DND-41 (cell line): ENCODE measurements at regions not wholly inside any gene's neighbourhood (a gene's known extent, or its start where the extent isn't known, plus 50 kb on each side); places are given as distances from the start of the nearest gene placed in this dataset.

Source experiments
- EZH2 ChIP-seq: IDR thresholded peaks from 3 replicates; pipeline ENCODE4 v1.6.1; 2012; ENCODE audit warnings: borderline replicate concordance, low read depth, mild to moderate bottlenecking, moderate library complexity, low read length, inconsistent platforms; ENCODE audit not compliant: severe bottlenecking
- TF ChIP-seq, protein P1 (sequence below): IDR thresholded peaks from 2 replicates; pipeline ENCODE4 v1.5.1; 2012; ENCODE audit warnings: borderline replicate concordance, low read length, moderate library complexity, mild to moderate bottlenecking; ENCODE audit not compliant: poor library complexity, severe bottlenecking; ENCODE audit errors: extremely low read depth

DNA sequence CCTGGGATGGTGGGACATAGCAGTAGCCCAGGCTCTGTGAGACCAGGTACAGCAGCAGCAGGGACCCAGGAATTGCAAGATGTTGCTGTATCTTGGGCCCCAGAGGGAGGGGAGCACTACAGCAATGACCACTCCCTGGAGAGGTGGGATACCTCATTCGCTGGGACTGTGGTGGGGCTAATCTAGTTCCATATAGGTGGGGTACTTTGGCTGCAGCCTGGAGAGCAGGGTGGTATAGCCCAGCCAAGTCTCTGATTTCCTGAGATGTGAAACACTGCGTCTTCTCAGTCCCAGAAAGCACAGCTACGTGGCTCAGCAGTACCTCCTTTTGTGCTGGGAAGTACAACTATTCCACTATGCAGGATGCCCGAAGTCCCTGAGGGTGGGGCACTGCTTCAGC lies 163.7 kb upstream of the ARHGAP5 start:
- TF ChIP-seq, protein P1, sequence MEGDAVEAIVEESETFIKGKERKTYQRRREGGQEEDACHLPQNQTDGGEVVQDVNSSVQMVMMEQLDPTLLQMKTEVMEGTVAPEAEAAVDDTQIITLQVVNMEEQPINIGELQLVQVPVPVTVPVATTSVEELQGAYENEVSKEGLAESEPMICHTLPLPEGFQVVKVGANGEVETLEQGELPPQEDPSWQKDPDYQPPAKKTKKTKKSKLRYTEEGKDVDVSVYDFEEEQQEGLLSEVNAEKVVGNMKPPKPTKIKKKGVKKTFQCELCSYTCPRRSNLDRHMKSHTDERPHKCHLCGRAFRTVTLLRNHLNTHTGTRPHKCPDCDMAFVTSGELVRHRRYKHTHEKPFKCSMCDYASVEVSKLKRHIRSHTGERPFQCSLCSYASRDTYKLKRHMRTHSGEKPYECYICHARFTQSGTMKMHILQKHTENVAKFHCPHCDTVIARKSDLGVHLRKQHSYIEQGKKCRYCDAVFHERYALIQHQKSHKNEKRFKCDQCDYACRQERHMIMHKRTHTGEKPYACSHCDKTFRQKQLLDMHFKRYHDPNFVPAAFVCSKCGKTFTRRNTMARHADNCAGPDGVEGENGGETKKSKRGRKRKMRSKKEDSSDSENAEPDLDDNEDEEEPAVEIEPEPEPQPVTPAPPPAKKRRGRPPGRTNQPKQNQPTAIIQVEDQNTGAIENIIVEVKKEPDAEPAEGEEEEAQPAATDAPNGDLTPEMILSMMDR = no peak
- TF ChIP-seq EZH2 = no peak
